ENCODE measurements at regions not wholly inside any gene's neighbourhood (a gene's known extent, or its start where the extent isn't known, plus 50 kb on each side); places are given as distances from the start of the nearest gene placed in this dataset.

- CTCF ChIA-PET = no interaction called here
- POLR2A ChIA-PET = no interaction called here
- peaks cover 0 to 17% of the 10 kb centered on the region in 2 experiments for H3K9me3 ChIP-seq (ENCODE audit: control insufficient read depth in 1 of 2, insufficient read depth in 1 of 2, low read length in 2 of 2)
- no peak overlapping the region for H3K27ac ChIP-seq (ENCODE audit: low read depth in 1 of 2, low read length in 2 of 2)
- no peak for TF ChIP-seq CTCF (IDR thresholded peaks at IDR 0.05)
- H3K36me3 Mint-ChIP-seq (ENCODE audit: low read depth) = no peaks in the 10 kb centered on the region
- H3K9me3 Mint-ChIP-seq = no peaks in the 10 kb centered on the region
- no peak for ATAC-seq (ENCODE audit: poor library complexity)
- no peaks in the 10 kb centered on the region for H3K27me3 Mint-ChIP-seq
- H3K4me1 Mint-ChIP-seq (ENCODE audit: low read depth) = no peaks in the 10 kb centered on the region
- H3K27ac Mint-ChIP-seq = no peak overlapping the region
- H3K36me3 ChIP-seq (ENCODE audit: insufficient read depth, low read length) = no peaks in the 10 kb centered on the region
- intact Hi-C loops (cut with DNase I, micrococcal nuclease) = no loop called here
- H3K4me3 Mint-ChIP-seq = no peak overlapping the region
- H3K4me1 ChIP-seq (ENCODE audit: insufficient read depth, low read length) = no peaks in the 10 kb centered on the region
- no peaks in the 10 kb centered on the region for H3K27me3 ChIP-seq (ENCODE audit: control insufficient read depth in 1 of 2, insufficient read depth in 2 of 2, low read length in 2 of 2)
- H3K4me3 ChIP-seq (ENCODE audit: low read length) = no peak overlapping the region
- DNase-seq = no peak
Measured at GRCh38 chr12:61880186-61880585, 380.0 kb upstream of the USP15 start.

- no peak overlapping the region for H3K4me3 Mint-ChIP-seq
- no peaks in the 10 kb centered on the region for H3K36me3 Mint-ChIP-seq (ENCODE audit: low read depth)
- no peaks in the 10 kb centered on the region for H3K9me3 ChIP-seq (ENCODE audit: control insufficient read depth in 1 of 2, insufficient read depth in 1 of 2, low read length in 2 of 2)
- intact Hi-C loops (cut with DNase I, micrococcal nuclease) = no loop called here
- CTCF ChIA-PET = no interaction called here
- peaks cover 2% of the 10 kb centered on the region for H3K9me3 Mint-ChIP-seq
- H3K4me1 Mint-ChIP-seq (ENCODE audit: low read depth) = no peaks in the 10 kb centered on the region
- no peak overlapping the region for H3K27ac ChIP-seq (ENCODE audit: low read depth in 1 of 2, low read length in 2 of 2)
- H3K27me3 Mint-ChIP-seq = no peaks in the 10 kb centered on the region
- no peaks in the 10 kb centered on the region for H3K27me3 ChIP-seq (ENCODE audit: control insufficient read depth in 1 of 2, insufficient read depth in 2 of 2, low read length in 2 of 2)
- no peak for ATAC-seq (ENCODE audit: poor library complexity)
- no peaks in the 10 kb centered on the region for H3K36me3 ChIP-seq (ENCODE audit: insufficient read depth, low read length)
- no peak for TF ChIP-seq CTCF (IDR thresholded peaks at IDR 0.05)
- POLR2A ChIA-PET = no interaction called here
- H3K4me1 ChIP-seq (ENCODE audit: insufficient read depth, low read length) = no peaks in the 10 kb centered on the region
- H3K27ac Mint-ChIP-seq = no peak overlapping the region
- no peak for DNase-seq
- no peak overlapping the region for H3K4me3 ChIP-seq (ENCODE audit: low read length)
Measured at GRCh38 chr12:61891632-61892031, 368.6 kb upstream of the USP15 start.

GRCh38 chr12:61894168-61894567 is 366.0 kb upstream of the USP15 start:
- Mint-ChIP-seq H3K4me3 (no peak overlapping the region), H3K36me3 (ENCODE audit: low read depth) (no peaks in the 10 kb centered on the region), H3K27me3 (no peaks in the 10 kb centered on the region), H3K4me1 (ENCODE audit: low read depth) (no peaks in the 10 kb centered on the region), H3K9me3 (peaks cover 4% of the 10 kb centered on the region), H3K27ac (no peak overlapping the region)
- no peak overlapping the region for H3K4me3 ChIP-seq (ENCODE audit: low read length)
- POLR2A ChIA-PET = no interaction called here
- no peak overlapping the region for H3K27ac ChIP-seq (ENCODE audit: low read depth in 1 of 2, low read length in 2 of 2)
- CTCF ChIA-PET = no interaction called here
- intact Hi-C loops (cut with DNase I, micrococcal nuclease) = no loop called here
- no peak for TF ChIP-seq CTCF (IDR thresholded peaks at IDR 0.05)
- ATAC-seq (ENCODE audit: poor library complexity) = no peak
- DNase-seq = no peak
- H3K4me1 ChIP-seq (ENCODE audit: insufficient read depth, low read length) = no peaks in the 10 kb centered on the region
- no peaks in the 10 kb centered on the region for H3K36me3 ChIP-seq (ENCODE audit: insufficient read depth, low read length)
- H3K9me3 ChIP-seq (ENCODE audit: control insufficient read depth in 1 of 2, insufficient read depth in 1 of 2, low read length in 2 of 2) = peaks cover 6 to 10% of the 10 kb centered on the region in 2 experiments
- H3K27me3 ChIP-seq (ENCODE audit: control insufficient read depth in 1 of 2, insufficient read depth in 2 of 2, low read length in 2 of 2) = no peaks in the 10 kb centered on the region
